ENCODE measurements at regions not wholly inside any gene's neighbourhood (a gene's known extent, or its start where the extent isn't known, plus 50 kb on each side); places are given as distances from the start of the nearest gene placed in this dataset.

DNA sequence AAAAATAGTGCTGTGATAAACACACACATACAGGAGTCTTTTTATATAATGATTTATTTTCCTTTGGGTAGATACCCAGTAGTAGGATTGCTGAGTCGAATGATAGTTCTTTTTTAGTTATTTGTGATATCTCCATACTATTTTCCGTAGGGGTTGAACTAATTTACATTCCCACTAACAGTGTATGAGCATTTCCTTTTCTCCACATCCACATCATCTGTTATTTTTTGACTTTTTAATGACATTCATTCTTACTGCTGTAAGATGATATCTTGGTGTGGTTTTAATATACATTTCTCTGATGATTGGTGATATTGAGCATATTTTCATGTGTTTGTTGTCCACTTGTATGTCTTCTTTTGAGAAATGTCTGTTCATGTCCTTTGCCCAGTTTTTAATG lies 78.3 kb downstream of the NIBAN1 start:
- H3K79me2 ChIP-seq (ENCODE audit: insufficient read depth, low read length) = no peaks in the 10 kb centered on the region
- H4K20me1 ChIP-seq (ENCODE audit: insufficient read depth, low read length) = no peaks in the 10 kb centered on the region
- no peaks in the 10 kb centered on the region for H3K27me3 Mint-ChIP-seq (ENCODE audit: low read depth, unreplicated experiment)
- no peak for FAIRE-seq
- no peaks in the 10 kb centered on the region for H3K36me3 ChIP-seq (ENCODE audit: insufficient read depth, low read length)
- TF ChIP-seq, protein P1, sequence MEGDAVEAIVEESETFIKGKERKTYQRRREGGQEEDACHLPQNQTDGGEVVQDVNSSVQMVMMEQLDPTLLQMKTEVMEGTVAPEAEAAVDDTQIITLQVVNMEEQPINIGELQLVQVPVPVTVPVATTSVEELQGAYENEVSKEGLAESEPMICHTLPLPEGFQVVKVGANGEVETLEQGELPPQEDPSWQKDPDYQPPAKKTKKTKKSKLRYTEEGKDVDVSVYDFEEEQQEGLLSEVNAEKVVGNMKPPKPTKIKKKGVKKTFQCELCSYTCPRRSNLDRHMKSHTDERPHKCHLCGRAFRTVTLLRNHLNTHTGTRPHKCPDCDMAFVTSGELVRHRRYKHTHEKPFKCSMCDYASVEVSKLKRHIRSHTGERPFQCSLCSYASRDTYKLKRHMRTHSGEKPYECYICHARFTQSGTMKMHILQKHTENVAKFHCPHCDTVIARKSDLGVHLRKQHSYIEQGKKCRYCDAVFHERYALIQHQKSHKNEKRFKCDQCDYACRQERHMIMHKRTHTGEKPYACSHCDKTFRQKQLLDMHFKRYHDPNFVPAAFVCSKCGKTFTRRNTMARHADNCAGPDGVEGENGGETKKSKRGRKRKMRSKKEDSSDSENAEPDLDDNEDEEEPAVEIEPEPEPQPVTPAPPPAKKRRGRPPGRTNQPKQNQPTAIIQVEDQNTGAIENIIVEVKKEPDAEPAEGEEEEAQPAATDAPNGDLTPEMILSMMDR (IDR thresholded peaks at IDR 0.05; ENCODE audit: insufficient read depth, low read depth, low read length) = no peak
- no peak for TF ChIP-seq EZH2 (IDR thresholded peaks at IDR 0.05; ENCODE audit: insufficient read depth, low read length)
- no peak overlapping the region for H3K4me3 Mint-ChIP-seq (ENCODE audit: unreplicated experiment)
- H2AFZ ChIP-seq (ENCODE audit: low read depth, low read length) = no peak overlapping the region
- H3K9ac ChIP-seq (ENCODE audit: low read length) = no peak overlapping the region
- H3K4me2 ChIP-seq (ENCODE audit: low read length) = no peak overlapping the region
- peaks cover 1% of the 10 kb centered on the region for H3K4me1 Mint-ChIP-seq (ENCODE audit: low read depth, unreplicated experiment)
- DNase-seq (ENCODE audit: low read depth) = no peak
- no peak overlapping the region for H3K27ac ChIP-seq (ENCODE audit: low read depth, low read length)
- peaks cover 2% of the 10 kb centered on the region for H3K9me3 Mint-ChIP-seq (ENCODE audit: unreplicated experiment)
- no peak overlapping the region for H3K4me3 ChIP-seq (ENCODE audit: insufficient read depth, low read depth, low read length)
- H3K36me3 Mint-ChIP-seq (ENCODE audit: low read depth, unreplicated experiment) = peaks cover 4% of the 10 kb centered on the region
- H3K9me3 ChIP-seq (ENCODE audit: insufficient read depth, low read depth, low read length) = no peaks in the 10 kb centered on the region
- no peak overlapping the region for H3K27ac Mint-ChIP-seq (ENCODE audit: unreplicated experiment)
- H3K27me3 ChIP-seq (ENCODE audit: insufficient read depth, low read length) = no peaks in the 10 kb centered on the region
- H3K4me1 ChIP-seq (ENCODE audit: insufficient read depth, low read length) = no peaks in the 10 kb centered on the region

DNA sequence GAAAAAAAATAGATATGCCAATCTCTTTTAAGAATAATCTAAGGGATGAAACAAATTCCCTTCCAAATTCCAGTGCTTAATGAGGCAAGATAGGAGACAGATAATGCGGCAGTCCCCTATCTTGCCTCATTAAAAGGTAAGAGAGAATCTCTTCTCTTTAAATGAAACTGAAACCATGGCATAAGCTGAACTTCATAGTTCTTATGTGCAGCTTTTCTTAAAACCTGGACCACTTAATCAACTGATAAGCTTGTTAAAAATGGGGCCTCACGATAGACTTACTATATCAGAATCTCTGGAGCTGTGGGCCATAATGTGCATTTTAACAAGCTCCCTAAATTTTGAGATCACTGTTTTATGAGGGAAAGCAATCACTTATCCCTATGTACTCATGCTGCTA lies 79.2 kb downstream of the NIBAN1 start:
- Histone ChIP-seq H3K27ac (ENCODE audit: low read depth, low read length) (no peak overlapping the region), H4K20me1 (ENCODE audit: insufficient read depth, low read length) (no peaks in the 10 kb centered on the region), H3K4me1 (ENCODE audit: insufficient read depth, low read length) (peaks cover 7% of the 10 kb centered on the region), H3K4me3 (ENCODE audit: insufficient read depth, low read depth, low read length) (no peak overlapping the region), H3K9ac (ENCODE audit: low read length) (no peak overlapping the region), H2AFZ (ENCODE audit: low read depth, low read length) (no peak overlapping the region), H3K4me2 (ENCODE audit: low read length) (no peak overlapping the region), H3K36me3 (ENCODE audit: insufficient read depth, low read length) (no peaks in the 10 kb centered on the region), H3K79me2 (ENCODE audit: insufficient read depth, low read length) (no peaks in the 10 kb centered on the region), H3K9me3 (ENCODE audit: insufficient read depth, low read depth, low read length) (no peaks in the 10 kb centered on the region), H3K27me3 (ENCODE audit: insufficient read depth, low read length) (no peaks in the 10 kb centered on the region)
- peaks cover 2% of the 10 kb centered on the region for H3K9me3 Mint-ChIP-seq (ENCODE audit: unreplicated experiment)
- TF ChIP-seq, protein P1 (IDR thresholded peaks at IDR 0.05; ENCODE audit: insufficient read depth, low read depth, low read length) = no peak
- no peak for TF ChIP-seq EZH2 (IDR thresholded peaks at IDR 0.05; ENCODE audit: insufficient read depth, low read length)
- no peaks in the 10 kb centered on the region for H3K27me3 Mint-ChIP-seq (ENCODE audit: low read depth, unreplicated experiment)
- H3K4me1 Mint-ChIP-seq (ENCODE audit: low read depth, unreplicated experiment) = peaks cover 7% of the 10 kb centered on the region
- H3K4me3 Mint-ChIP-seq (ENCODE audit: unreplicated experiment) = no peak overlapping the region
- H3K36me3 Mint-ChIP-seq (ENCODE audit: low read depth, unreplicated experiment) = peaks cover 4% of the 10 kb centered on the region
- H3K27ac Mint-ChIP-seq (ENCODE audit: unreplicated experiment) = no peak overlapping the region
- FAIRE-seq (no peak), DNase-seq (ENCODE audit: low read depth) (no peak)

DNA sequence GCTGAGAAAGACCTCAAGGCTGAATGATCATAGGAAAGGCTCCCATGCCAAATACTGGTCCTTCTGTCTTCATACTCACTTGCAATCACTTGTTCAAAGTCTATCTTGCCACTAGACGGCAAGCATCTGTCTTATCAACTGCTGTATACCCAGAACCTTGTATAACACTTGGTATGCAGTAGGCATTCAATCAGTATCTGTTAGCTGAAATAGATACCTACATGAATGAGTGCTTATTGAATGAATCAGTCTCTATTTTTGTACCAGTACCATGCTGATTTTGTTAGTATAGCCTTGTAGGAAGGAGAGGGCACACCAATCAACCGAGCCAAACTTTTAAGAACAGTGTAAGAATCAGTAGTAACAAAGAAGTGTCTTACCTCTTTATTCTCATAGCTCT lies 80.6 kb downstream of the NIBAN1 start:
- DNase-seq (ENCODE audit: low read depth) = no peak
- H3K4me1 ChIP-seq (ENCODE audit: insufficient read depth, low read length) = peaks cover 21% of the 10 kb centered on the region
- Mint-ChIP-seq H3K4me1 (ENCODE audit: low read depth, unreplicated experiment) (peaks cover 15% of the 10 kb centered on the region), H3K4me3 (ENCODE audit: unreplicated experiment) (no peak overlapping the region), H3K27me3 (ENCODE audit: low read depth, unreplicated experiment) (no peaks in the 10 kb centered on the region), H3K27ac (ENCODE audit: unreplicated experiment) (no peak overlapping the region), H3K36me3 (ENCODE audit: low read depth, unreplicated experiment) (peaks cover 3% of the 10 kb centered on the region), H3K9me3 (ENCODE audit: unreplicated experiment) (peaks cover 2% of the 10 kb centered on the region)
- H3K79me2 ChIP-seq (ENCODE audit: insufficient read depth, low read length) = no peaks in the 10 kb centered on the region
- no peaks in the 10 kb centered on the region for H3K27me3 ChIP-seq (ENCODE audit: insufficient read depth, low read length)
- no peaks in the 10 kb centered on the region for H4K20me1 ChIP-seq (ENCODE audit: insufficient read depth, low read length)
- TF ChIP-seq, protein P1 (IDR thresholded peaks at IDR 0.05; ENCODE audit: insufficient read depth, low read depth, low read length) = no peak
- no peak for TF ChIP-seq EZH2 (IDR thresholded peaks at IDR 0.05; ENCODE audit: insufficient read depth, low read length)
- H2AFZ ChIP-seq (ENCODE audit: low read depth, low read length) = no peak overlapping the region
- FAIRE-seq = no peak
- H3K9me3 ChIP-seq (ENCODE audit: insufficient read depth, low read depth, low read length) = no peaks in the 10 kb centered on the region
- H3K4me3 ChIP-seq (ENCODE audit: insufficient read depth, low read depth, low read length) = no peak overlapping the region
- no peaks in the 10 kb centered on the region for H3K36me3 ChIP-seq (ENCODE audit: insufficient read depth, low read length)
- H3K9ac ChIP-seq (ENCODE audit: low read length) = no peak overlapping the region
- no peak overlapping the region for H3K27ac ChIP-seq (ENCODE audit: low read depth, low read length)
- no peak overlapping the region for H3K4me2 ChIP-seq (ENCODE audit: low read length)

All from astrocyte (in vitro differentiated cells and primary cell).